Left cardiac atrium (tissue), 4 donors: ENCODE measurements at regions not wholly inside any gene's neighbourhood (a gene's known extent, or its start where the extent isn't known, plus 50 kb on each side); places are given as distances from the start of the nearest gene placed in this dataset.
"Not testable (repeated sequence)": the region's sequence is repeated elsewhere in the genome, so short reads cannot be mapped to it uniquely, and the experiment has no call there.

Experiments
- ATAC-seq, 2 donors: fragments of 200-7000 bp; cut with Tn5 transposase; one replicate each; pipeline ENCODE4 v1.9.1; 2020; ENCODE audit warnings: mild to moderate bottlenecking in 2 of 2, moderate library complexity in 2 of 2
- DNase-seq: peaks from one replicate; pipeline ENCODE4 v3.0.0-alpha.2; 2020
- intact Hi-C, 2 donors: fragments of 100-400 bp; cut with DNase I; formaldehyde crosslinking; loops; one replicate each; pipeline versions ENCODE4 v1.14.1 to v1.15.1; 2022 to 2023
- donor health status: DM: no; HTN: yes; CAD: no.
- donor health status: DM: no; HTN: yes; CAD: no; lungs with severe emphysema.
- donor health status: DM: yes; HTN: yes; CAD: no.
- donor health status: Dilated cardiomyopathy.

- DNase-seq (no peak), ATAC-seq (no peak)
- intact Hi-C loops, result no loop called here
These were observed 717.6 kb upstream of the GOLIM4 start for GRCh38 chr3:168813225-168813802.

- no peak for DNase-seq
- ATAC-seq, result no peak
- intact Hi-C loops, result no loop called here
These were observed 716.5 kb upstream of the GOLIM4 start for GRCh38 chr3:168812234-168812633.

- intact Hi-C loops, result no loop called here
- no peak for ATAC-seq
These were observed 712.9 kb upstream of the GOLIM4 start for GRCh38 chr3:168808596-168808995.

GRCh38 chr3:168807448-168807847 is 711.7 kb upstream of the GOLIM4 start:
- intact Hi-C loops, result no loop called here
- ATAC-seq, result no peak
- no peak for DNase-seq

More at GRCh38 chr3:168808596-168808995, 712.9 kb upstream of the GOLIM4 start:
- no peak for DNase-seq

GRCh38 chr3:168806871-168807270 is 711.1 kb upstream of the GOLIM4 start:
- intact Hi-C loops, result no loop called here
- DNase-seq (no peak), ATAC-seq (no peak)

GRCh38 chr3:168803536-168803935 is 707.8 kb upstream of the GOLIM4 start:
- no peak for DNase-seq
- ATAC-seq, result no peak
- intact Hi-C loops, result no loop called here

GRCh38 chr3:168802766-168803165 is 707.0 kb upstream of the GOLIM4 start:
- intact Hi-C loops, result no loop called here
- ATAC-seq, result no peak
- no peak for DNase-seq

GRCh38 chr3:168801794-168802193 is 706.1 kb upstream of the GOLIM4 start:
- intact Hi-C loops, result no loop called here
- no peak for DNase-seq
- no peak for ATAC-seq

GRCh38 chr3:168796339-168796738 is 700.6 kb upstream of the GOLIM4 start:
- DNase-seq (no peak), ATAC-seq (no peak)
- intact Hi-C loops, result no loop called here

GRCh38 chr3:168794427-168794826 is 698.7 kb upstream of the GOLIM4 start:
- DNase-seq (no peak), ATAC-seq (no peak)
- intact Hi-C loops, result no loop called here

GRCh38 chr3:168782193-168782592 is 686.5 kb upstream of the GOLIM4 start:
- DNase-seq, result no peak
- intact Hi-C loops, result no loop called here

GRCh38 chr3:168779970-168780645 is 684.4 kb upstream of the GOLIM4 start:
- DNase-seq, intact Hi-C loops, ATAC-seq: not testable (repeated sequence)

More at GRCh38 chr3:168782193-168782592, 686.5 kb upstream of the GOLIM4 start:
- no peak for ATAC-seq

GRCh38 chr3:168753724-168754123 is 658.0 kb upstream of the GOLIM4 start:
- intact Hi-C loops, result no loop called here
- ATAC-seq, result no peak
- no peak for DNase-seq

GRCh38 chr3:168752339-168752738 is 656.6 kb upstream of the GOLIM4 start:
- DNase-seq (no peak), ATAC-seq (no peak)
- intact Hi-C loops, result no loop called here

GRCh38 chr3:168747697-168748096 is 652.0 kb upstream of the GOLIM4 start:
- DNase-seq (no peak), ATAC-seq (no peak)
- intact Hi-C loops, result no loop called here

GRCh38 chr3:168738527-168739325 is 643.0 kb upstream of the GOLIM4 start:
- intact Hi-C loops, result no loop called here
- ATAC-seq (no peak), DNase-seq (no peak)

- ATAC-seq, result no peak
- no peak for DNase-seq
- intact Hi-C loops, result no loop called here
These were observed 640.5 kb upstream of the GOLIM4 start for GRCh38 chr3:168736202-168736601.

- ATAC-seq, result no peak
- intact Hi-C loops, result no loop called here
- DNase-seq, result no peak
These were observed 634.3 kb upstream of the GOLIM4 start for GRCh38 chr3:168730073-168730472.

- DNase-seq, result no peak
- ATAC-seq, result no peak
- intact Hi-C loops, result no loop called here
These were observed 626.4 kb upstream of the GOLIM4 start for GRCh38 chr3:168722091-168722490.

GRCh38 chr3:168714609-168715240 is 619.0 kb upstream of the GOLIM4 start:
- intact Hi-C loops, result no loop called here
- DNase-seq (no peak), ATAC-seq (no peak)
